SHP77 (cell line): ENCODE measurements at regions not wholly inside any gene's neighbourhood (a gene's known extent, or its start where the extent isn't known, plus 50 kb on each side); places are given as distances from the start of the nearest gene placed in this dataset.
"Not testable (repeated sequence)": the region's sequence is repeated elsewhere in the genome, so short reads cannot be mapped to it uniquely, and the experiment has no call there.

Experiments
- DNase-seq, 2 experiments: peaks; one replicate each; lab custom pipeline; 2025; lab: John Stamatoyannopoulos, UW

DNA sequence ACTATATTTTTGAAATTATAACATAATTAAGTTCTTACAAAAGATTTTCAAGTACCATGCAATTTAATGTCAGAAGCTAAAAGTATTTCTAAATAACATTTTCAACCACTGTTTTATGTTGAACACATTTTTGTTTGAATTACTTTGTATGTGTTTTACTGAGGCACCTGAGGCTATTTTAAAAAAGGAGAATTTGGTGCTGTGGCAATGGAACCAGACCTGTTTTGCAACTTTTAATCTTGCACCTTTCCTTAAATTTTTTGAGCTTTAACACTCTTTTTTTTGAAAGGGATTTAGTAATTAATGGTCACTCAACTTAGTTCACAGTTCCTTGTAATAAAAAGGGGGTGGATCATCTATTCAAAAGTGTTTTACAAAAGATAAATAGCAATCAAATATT is 561.6 kb downstream of the ZBBX start:
- no peak for DNase-seq

- DNase-seq = not testable (repeated sequence)
Measured at GRCh38 chr3:166817269-166817668, 562.8 kb downstream of the ZBBX start.

GRCh38 chr3:166810741-166811445 is 569.2 kb downstream of the ZBBX start:
- no peak for DNase-seq

DNA sequence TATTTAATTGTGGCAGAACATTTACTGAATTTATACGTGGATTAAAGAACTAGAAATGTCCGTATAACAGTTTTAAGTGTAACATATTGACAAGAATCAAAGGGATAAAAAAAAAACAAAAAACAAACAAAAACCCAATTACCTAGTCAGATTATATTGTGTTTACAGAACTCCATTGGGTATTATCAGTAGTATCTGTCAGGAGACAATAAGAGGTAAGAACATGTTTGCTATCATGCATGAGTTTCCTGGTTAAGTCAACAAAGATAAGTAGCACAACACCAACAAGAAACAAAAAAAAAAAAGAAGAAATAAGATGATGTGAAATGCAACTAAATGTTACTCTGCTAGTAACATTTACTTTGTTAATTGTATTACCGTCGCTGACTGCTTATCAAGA is 570.6 kb downstream of the ZBBX start:
- no peak for DNase-seq

DNA sequence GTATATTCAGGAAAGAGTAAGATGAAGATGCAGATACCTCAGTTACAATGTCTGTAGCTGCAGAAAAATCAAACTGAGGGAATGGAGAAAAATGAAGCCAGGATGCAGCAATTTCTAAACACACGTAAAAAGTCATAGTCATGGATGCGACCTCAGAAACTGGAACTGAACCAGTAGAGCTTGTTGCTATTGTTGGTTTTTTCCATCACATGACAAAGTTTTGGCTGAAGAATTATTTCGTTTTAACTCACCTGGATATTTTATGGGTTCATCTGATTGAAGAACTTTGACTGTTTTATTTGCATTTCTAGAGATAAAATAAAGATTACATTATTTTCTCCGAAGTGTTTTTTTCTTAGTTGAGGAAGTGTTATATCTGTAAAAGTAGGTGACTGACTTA is 591.2 kb downstream of the ZBBX start:
- DNase-seq = no peak

DNA sequence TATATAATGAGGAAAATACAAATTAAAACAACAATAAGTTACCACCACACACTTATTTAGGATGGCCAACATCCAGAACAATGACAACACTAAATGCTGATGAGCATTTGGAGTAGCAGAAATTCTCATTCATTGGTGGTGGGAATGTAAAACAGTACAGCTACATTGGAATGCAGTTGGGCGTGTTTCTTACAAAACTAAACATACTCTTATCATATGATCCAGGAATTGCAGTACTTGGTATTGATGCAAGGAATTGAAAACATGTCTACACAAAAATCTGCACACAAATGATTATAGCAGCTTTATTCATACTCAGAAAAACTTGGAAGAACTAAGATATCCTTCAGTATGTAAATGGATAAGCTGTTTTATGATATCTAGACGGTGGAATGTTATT is 594.2 kb downstream of the ZBBX start:
- no peak for DNase-seq

- no peak for DNase-seq
Measured at GRCh38 chr3:166783206-166783605, 596.9 kb downstream of the ZBBX start.

DNA sequence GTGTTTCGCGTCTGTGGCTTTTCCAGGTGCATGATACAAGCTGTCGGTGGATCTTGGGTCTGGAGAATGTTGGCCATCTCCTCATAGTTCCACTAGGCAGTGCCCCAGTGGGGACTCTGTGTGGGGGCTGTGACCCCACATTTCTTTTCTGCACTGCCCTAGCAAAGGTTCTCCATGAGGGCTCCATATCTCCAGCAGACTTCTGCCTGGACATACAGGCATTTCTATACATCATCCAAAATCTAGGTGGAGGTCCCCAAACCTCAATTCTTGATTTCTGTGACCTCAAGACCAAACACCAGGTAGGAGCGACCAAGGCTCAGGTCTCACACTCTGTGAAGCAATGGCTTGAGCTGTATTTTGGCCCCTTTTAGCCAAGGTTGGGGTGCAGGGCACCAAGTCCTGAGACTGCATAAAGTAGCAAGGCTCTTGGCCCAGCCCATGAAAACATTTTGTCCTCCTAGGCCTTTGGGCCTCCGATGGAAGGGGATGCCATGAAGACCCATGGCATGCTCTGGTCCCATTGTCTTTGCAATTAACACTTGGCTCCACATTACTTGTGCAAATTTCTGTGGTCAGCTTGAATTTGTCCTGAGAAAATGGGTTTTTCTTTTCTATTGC is 615.3 kb downstream of the ZBBX start:
- DNase-seq = no peak

- no peak for DNase-seq
Measured at GRCh38 chr3:166759736-166760513, 620.2 kb downstream of the ZBBX start.

GRCh38 chr3:166752214-166752613 is 627.9 kb downstream of the ZBBX start:
- no peak for DNase-seq

DNA sequence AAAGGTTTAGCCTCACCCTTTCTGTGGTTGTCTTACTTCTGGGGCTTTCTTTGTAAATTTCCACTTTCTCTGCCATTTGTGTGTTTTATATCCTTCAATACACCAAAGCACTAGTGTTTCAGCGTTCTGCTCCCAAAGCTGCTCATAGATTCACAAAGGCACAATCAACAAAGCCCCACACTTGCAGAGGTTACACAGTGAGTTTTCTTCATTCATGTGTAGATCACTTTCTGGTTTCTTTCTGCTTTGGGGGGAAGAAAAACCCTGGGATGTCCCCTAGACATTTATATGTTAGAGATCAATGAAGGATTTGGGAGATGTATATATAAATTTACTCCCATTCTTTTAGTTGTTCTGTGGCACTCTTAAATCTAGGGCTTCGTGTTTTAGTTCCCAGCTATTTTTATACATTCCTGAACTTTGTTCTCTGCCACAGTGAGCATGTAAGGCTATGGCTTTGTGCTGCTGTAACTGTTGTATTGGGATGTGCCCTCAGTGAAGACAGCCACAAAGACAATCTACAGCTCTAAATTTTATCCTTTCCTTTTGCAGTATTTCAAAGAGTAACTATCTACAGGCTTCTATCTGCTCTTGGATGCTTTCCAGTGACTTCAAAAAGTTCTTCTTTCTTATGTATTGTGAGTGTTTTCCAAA is 636.5 kb downstream of the ZBBX start:
- no peak for DNase-seq

- no peak for DNase-seq
Measured at GRCh38 chr3:166734734-166735133, 645.4 kb downstream of the ZBBX start.

GRCh38 chr3:166731701-166732100 is 648.4 kb downstream of the ZBBX start:
- DNase-seq = no peak

- no peak for DNase-seq
Measured at GRCh38 chr3:166721466-166721865, 658.6 kb downstream of the ZBBX start.

- DNase-seq = no peak
Measured at GRCh38 chr3:166714206-166714605, 665.9 kb downstream of the ZBBX start.

DNA sequence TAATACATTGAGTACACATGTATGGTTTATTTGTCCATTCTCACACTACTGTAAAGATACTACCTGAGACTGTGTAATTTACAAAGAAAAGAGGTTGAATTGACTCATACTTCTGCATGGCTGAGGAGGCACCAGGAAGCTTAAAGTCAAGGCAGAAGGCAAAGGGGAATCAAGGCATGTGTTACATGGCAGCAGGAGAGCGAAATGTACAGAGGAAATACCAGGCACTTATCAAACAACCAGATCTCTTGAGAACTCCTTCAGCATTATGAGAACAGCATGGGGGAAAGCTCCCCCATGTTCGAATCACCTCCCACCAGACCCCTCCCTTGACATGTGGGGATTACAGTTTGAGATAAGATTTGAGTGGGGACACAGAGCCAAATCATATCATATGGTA is 666.3 kb downstream of the ZBBX start:
- no peak for DNase-seq

DNA sequence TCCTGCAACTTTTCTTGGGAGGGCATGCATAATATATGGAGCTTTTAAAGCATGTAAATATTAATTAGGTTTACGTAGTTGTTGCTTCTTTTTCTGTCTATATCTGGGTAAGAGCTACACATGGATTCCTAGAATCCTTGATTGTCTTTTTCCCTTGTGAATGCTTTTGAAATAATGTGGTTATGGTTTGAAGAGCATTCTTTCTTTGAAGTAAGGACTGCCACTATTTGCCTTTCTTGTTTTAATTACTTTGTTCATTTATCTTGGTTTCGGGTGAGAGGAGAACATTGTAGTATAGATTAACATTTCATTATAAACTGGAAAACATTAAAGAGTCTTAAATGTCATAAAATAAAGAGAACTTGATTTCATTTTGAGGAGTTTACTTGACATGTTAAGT is 674.0 kb downstream of the ZBBX start:
- no peak for DNase-seq

GRCh38 chr3:166697495-166697894 is 682.6 kb downstream of the ZBBX start:
- DNase-seq = no peak

GRCh38 chr3:166696103-166696502 is 684.0 kb downstream of the ZBBX start:
- DNase-seq = no peak

DNA sequence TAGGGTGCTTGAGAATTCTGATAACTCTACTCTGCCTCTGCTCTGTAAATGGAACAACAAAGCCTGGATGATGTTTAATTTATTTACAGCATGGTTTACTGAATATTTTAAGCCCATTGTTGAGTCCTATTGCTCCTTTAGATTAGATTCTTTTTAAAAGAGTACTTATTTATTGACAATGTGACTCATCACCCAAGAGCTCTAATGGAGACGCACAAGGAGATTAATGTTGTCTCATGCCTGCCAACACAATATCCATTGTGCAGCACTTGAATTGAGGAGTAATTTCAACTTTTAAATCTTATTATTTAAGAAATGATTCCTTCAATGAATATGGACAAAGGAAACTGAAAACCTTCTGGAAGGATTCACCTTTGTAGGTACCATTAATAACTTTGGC is 691.4 kb downstream of the ZBBX start:
- no peak for DNase-seq

DNA sequence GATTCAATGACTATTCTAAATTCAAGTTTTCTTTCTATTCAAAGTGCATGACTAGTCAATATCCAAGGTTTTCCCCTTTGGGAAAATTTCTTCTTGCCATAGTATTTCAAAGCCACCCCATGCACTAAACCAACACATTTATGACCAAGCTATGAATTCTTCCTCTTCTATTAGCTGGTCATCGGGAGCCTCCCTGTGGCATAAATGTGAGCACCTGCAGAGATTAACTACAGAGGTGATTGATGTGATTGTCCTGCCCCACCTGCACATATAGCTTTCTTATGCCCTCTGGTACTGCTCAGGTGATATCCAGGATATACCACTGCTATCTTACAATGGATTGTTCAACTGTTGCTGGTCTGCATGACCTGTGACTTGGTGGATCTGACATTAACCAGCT is 694.9 kb downstream of the ZBBX start:
- no peak for DNase-seq

DNA sequence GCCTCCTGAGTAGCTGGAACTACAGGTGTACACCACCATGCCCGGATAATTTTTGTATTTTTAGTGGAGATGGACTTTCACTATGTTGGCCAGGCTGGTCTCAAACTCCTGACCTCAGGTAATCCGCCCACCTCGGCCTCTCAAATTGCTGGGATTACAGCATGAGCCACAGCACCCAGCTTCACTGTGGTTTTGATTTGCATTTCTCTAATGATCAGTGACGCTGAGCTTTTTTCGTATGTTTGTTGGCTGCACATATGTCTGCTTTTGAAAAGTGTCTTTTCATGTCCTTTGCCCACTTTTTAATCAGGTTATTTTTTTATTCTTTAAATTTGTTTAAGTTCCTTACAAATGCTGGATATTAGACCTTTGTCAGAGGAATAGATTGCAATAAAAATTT is 696.0 kb downstream of the ZBBX start:
- DNase-seq = not testable (repeated sequence)

GRCh38 chr3:166669781-166670180 is 710.3 kb downstream of the ZBBX start:
- no peak for DNase-seq
